ENCODE measurements at regions not wholly inside any gene's neighbourhood (a gene's known extent, or its start where the extent isn't known, plus 50 kb on each side); places are given as distances from the start of the nearest gene placed in this dataset.

- H3K36me3 Mint-ChIP-seq (ENCODE audit: low read depth) = peaks cover 3% of the 10 kb centered on the region
- peaks cover 3% of the 10 kb centered on the region for H3K9me3 Mint-ChIP-seq
- TF ChIP-seq CTCF (conservative IDR thresholded peaks at IDR 0.05) = no peak
- H3K4me3 Mint-ChIP-seq = no peak overlapping the region
- H3K27me3 Mint-ChIP-seq (ENCODE audit: low read depth) = no peaks in the 10 kb centered on the region
- DNase-seq (ENCODE audit: low read depth, low spot score) = no peak
- peaks cover 19% of the 10 kb centered on the region for H3K4me1 Mint-ChIP-seq
- H3K27ac Mint-ChIP-seq (ENCODE audit: unreplicated experiment) = no peak overlapping the region
These were observed 74.4 kb upstream of the SMIM36 start for GRCh38 chr17:55585629-55586028.

GRCh38 chr17:55584861-55585260, 73.6 kb upstream of the SMIM36 start:
- Mint-ChIP-seq H3K9me3 (no peaks in the 10 kb centered on the region), H3K4me1 (peaks cover 19% of the 10 kb centered on the region)

GRCh38 chr17:55584055-55584685, 72.9 kb upstream of the SMIM36 start:
- TF ChIP-seq CTCF (conservative IDR thresholded peaks at IDR 0.05) = no peak
- Mint-ChIP-seq H3K4me1 (peaks cover 19% of the 10 kb centered on the region), H3K9me3 (no peaks in the 10 kb centered on the region), H3K27me3 (ENCODE audit: low read depth) (no peaks in the 10 kb centered on the region), H3K4me3 (no peak overlapping the region), H3K27ac (ENCODE audit: unreplicated experiment) (no peak overlapping the region), H3K36me3 (ENCODE audit: low read depth) (no peaks in the 10 kb centered on the region)
- no peak for DNase-seq (ENCODE audit: low read depth, low spot score)

More at GRCh38 chr17:55584861-55585260, 73.6 kb upstream of the SMIM36 start:
- DNase-seq (ENCODE audit: low read depth, low spot score) = no peak
- H3K27me3 Mint-ChIP-seq (ENCODE audit: low read depth) = no peaks in the 10 kb centered on the region
- no peak overlapping the region for H3K27ac Mint-ChIP-seq (ENCODE audit: unreplicated experiment)
- no peaks in the 10 kb centered on the region for H3K36me3 Mint-ChIP-seq (ENCODE audit: low read depth)
- TF ChIP-seq CTCF (conservative IDR thresholded peaks at IDR 0.05) = no peak
- no peak overlapping the region for H3K4me3 Mint-ChIP-seq

GRCh38 chr17:55582897-55583296, 71.6 kb upstream of the SMIM36 start:
- no peaks in the 10 kb centered on the region for H3K9me3 Mint-ChIP-seq
- H3K27ac Mint-ChIP-seq (ENCODE audit: unreplicated experiment) = no peak overlapping the region
- peaks cover 13% of the 10 kb centered on the region for H3K4me1 Mint-ChIP-seq

GRCh38 chr17:55580596-55581133, 69.4 kb upstream of the SMIM36 start:
- H3K36me3 Mint-ChIP-seq (ENCODE audit: low read depth) = no peaks in the 10 kb centered on the region
- no peaks in the 10 kb centered on the region for H3K4me1 Mint-ChIP-seq
- DNase-seq (ENCODE audit: low read depth, low spot score) = no peak
- TF ChIP-seq CTCF (conservative IDR thresholded peaks at IDR 0.05) = no peak
- no peaks in the 10 kb centered on the region for H3K9me3 Mint-ChIP-seq
- no peak overlapping the region for H3K27ac Mint-ChIP-seq (ENCODE audit: unreplicated experiment)
- no peak overlapping the region for H3K4me3 Mint-ChIP-seq
- H3K27me3 Mint-ChIP-seq (ENCODE audit: low read depth) = no peaks in the 10 kb centered on the region

More at GRCh38 chr17:55582897-55583296, 71.6 kb upstream of the SMIM36 start:
- Mint-ChIP-seq H3K36me3 (ENCODE audit: low read depth) (no peaks in the 10 kb centered on the region), H3K4me3 (no peak overlapping the region), H3K27me3 (ENCODE audit: low read depth) (no peaks in the 10 kb centered on the region)
- no peak for TF ChIP-seq CTCF (conservative IDR thresholded peaks at IDR 0.05)
- DNase-seq (ENCODE audit: low read depth, low spot score) = no peak

All from neural crest cell (in vitro differentiated cells).